RWPE2 (cell line): ENCODE measurements at regions not wholly inside any gene's neighbourhood (a gene's known extent, or its start where the extent isn't known, plus 50 kb on each side); places are given as distances from the start of the nearest gene placed in this dataset.

Experiments
- ATAC-seq: fragments of 200-7000 bp; cut with Tn5 transposase; 3 replicates; pipeline ENCODE4 v1.9.1; 2021; ENCODE audit warnings: low read depth
- DNase-seq: peaks from one replicate; pipeline ENCODE4 v3.0.0-alpha.2; 2020; ENCODE audit warnings: low spot score
- H3K27ac ChIP-seq: fragments of 450-650 bp; 2 replicates; pipeline ENCODE4 v1.5.1; 2017; ENCODE audit warnings: mild to moderate bottlenecking; ENCODE audit not compliant: poor library complexity, severe bottlenecking
- H3K27me3 ChIP-seq: fragments of 250-450 bp; sonication (Bioruptor Pico); 2 replicates; pipeline ENCODE4 v1.5.1; 2021; ENCODE audit warnings: mild to moderate bottlenecking, moderate library complexity; ENCODE audit not compliant: insufficient read depth, poor library complexity, severe bottlenecking
- H3K36me3 ChIP-seq: fragments of 250-450 bp; sonication (Bioruptor Pico); 2 replicates; pipeline ENCODE4 v1.5.1; 2020; ENCODE audit warnings: low read depth, mild to moderate bottlenecking, moderate library complexity
- H3K4me1 ChIP-seq: fragments of 250-450 bp; sonication (Bioruptor Pico); 2 replicates; pipeline ENCODE4 v1.5.1; 2021; ENCODE audit warnings: mild to moderate bottlenecking, moderate library complexity; ENCODE audit not compliant: insufficient read depth, poor library complexity, severe bottlenecking
- H3K4me3 ChIP-seq: fragments of 250-450 bp; sonication (Bioruptor Pico); 2 replicates; pipeline ENCODE4 v1.5.1; 2021; ENCODE audit warnings: mild to moderate bottlenecking, moderate library complexity; ENCODE audit not compliant: severe bottlenecking
- H3K9me3 ChIP-seq: fragments of 250-450 bp; sonication (Bioruptor Pico); 2 replicates; pipeline ENCODE4 v1.5.1; 2021; ENCODE audit warnings: mild to moderate bottlenecking, moderate library complexity; ENCODE audit not compliant: severe bottlenecking
- CTCF ChIP-seq: fragments of 450-650 bp; IDR thresholded peaks from one replicate; pipeline ENCODE4 v1.5.1; 2017; ENCODE audit warnings: mild to moderate bottlenecking, moderate library complexity; ENCODE audit not compliant: poor library complexity, severe bottlenecking

- Histone ChIP-seq H3K4me3 (no peak overlapping the region), H3K27me3 (no peaks in the 10 kb centered on the region), H3K36me3 (no peaks in the 10 kb centered on the region), H3K27ac (no peak overlapping the region), H3K4me1 (no peaks in the 10 kb centered on the region), H3K9me3 (no peaks in the 10 kb centered on the region)
- DNase-seq (no peak), ATAC-seq (no peak)
- TF ChIP-seq CTCF, result no peak
These were observed 137.7 kb upstream of the HEY2 start for GRCh38 chr6:125611573-125612344.

GRCh38 chr6:125612345-125612846 lies 137.0 kb upstream of the HEY2 start:
- Histone ChIP-seq H3K27me3 (no peaks in the 10 kb centered on the region), H3K4me1 (no peaks in the 10 kb centered on the region), H3K9me3 (no peaks in the 10 kb centered on the region), H3K36me3 (no peaks in the 10 kb centered on the region), H3K27ac (no peak overlapping the region), H3K4me3 (no peak overlapping the region)
- no peak for TF ChIP-seq CTCF
- no peak for DNase-seq
- no peak for ATAC-seq

DNA sequence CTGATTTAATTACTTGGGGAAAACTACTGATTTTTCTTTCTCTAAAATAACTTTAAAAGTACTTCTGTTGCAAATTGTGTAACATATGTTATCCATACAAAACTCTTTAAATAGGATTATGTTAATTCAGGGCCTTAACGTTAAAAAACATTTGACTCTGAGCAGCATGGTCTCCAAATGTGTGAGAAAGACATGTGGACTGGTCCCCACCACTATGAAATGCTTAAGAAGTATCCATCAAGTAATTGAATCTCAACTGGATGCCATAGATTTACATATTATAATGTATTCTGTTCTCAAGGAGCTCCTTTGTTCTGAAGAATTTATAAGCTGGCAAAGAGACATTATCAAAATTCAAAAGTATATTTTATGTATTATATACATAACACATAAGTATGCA lies 130.8 kb upstream of the HEY2 start:
- H3K4me1 ChIP-seq, result no peaks in the 10 kb centered on the region
- no peak overlapping the region for H3K27ac ChIP-seq
- no peak overlapping the region for H3K4me3 ChIP-seq
- H3K9me3 ChIP-seq, result no peaks in the 10 kb centered on the region
- no peaks in the 10 kb centered on the region for H3K36me3 ChIP-seq
- H3K27me3 ChIP-seq, result peaks cover 7% of the 10 kb centered on the region
- ATAC-seq (no peak), DNase-seq (no peak)
- TF ChIP-seq CTCF, result no peak

GRCh38 chr6:125623085-125623484 lies 126.3 kb upstream of the HEY2 start:
- DNase-seq, result no peak

More at GRCh38 chr6:125623085-125623484, 126.3 kb upstream of the HEY2 start:
- peaks cover 7% of the 10 kb centered on the region for H3K27me3 ChIP-seq
- no peaks in the 10 kb centered on the region for H3K9me3 ChIP-seq
- H3K27ac ChIP-seq, result no peak overlapping the region
- no peaks in the 10 kb centered on the region for H3K36me3 ChIP-seq
- no peak for TF ChIP-seq CTCF
- no peak overlapping the region for H3K4me3 ChIP-seq
- H3K4me1 ChIP-seq, result no peaks in the 10 kb centered on the region
- no peak for ATAC-seq
